AG09319 (cell line): ENCODE measurements at regions not wholly inside any gene's neighbourhood (a gene's known extent, or its start where the extent isn't known, plus 50 kb on each side); places are given as distances from the start of the nearest gene placed in this dataset.

Experiments used
- DNase-seq: peaks from one replicate; pipeline ENCODE4 v3.0.0-alpha.2; 2010; ENCODE audit warnings: low read depth; ENCODE audit errors: extremely low read depth
- TF ChIP-seq, protein P1 (sequence below): IDR thresholded peaks from 2 replicates; pipeline ENCODE4 v1.5.1; 2011; ENCODE audit warnings: low read depth, mild to moderate bottlenecking, inconsistent platforms, low read length, moderate library complexity

DNA sequence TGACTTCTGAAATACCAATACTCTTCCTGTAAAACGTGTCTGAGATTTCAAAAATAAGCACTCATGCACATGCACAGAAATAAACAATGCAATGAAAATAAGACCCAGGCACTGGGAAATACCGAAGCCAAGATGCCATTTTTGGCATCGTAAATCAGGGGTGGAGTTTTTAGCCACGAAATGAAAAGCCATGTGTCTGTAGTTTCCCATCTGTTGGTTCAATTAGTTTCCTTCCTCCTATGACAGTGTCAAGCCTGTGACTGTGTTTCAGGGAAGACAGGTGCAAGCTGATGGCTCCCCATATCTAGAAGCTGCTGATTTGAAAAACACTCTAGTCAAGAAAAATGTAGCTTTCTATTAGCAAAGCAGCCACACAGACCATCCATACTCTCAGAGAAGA lies 480.4 kb upstream of the CAMK1G start:
- TF ChIP-seq, protein P1, sequence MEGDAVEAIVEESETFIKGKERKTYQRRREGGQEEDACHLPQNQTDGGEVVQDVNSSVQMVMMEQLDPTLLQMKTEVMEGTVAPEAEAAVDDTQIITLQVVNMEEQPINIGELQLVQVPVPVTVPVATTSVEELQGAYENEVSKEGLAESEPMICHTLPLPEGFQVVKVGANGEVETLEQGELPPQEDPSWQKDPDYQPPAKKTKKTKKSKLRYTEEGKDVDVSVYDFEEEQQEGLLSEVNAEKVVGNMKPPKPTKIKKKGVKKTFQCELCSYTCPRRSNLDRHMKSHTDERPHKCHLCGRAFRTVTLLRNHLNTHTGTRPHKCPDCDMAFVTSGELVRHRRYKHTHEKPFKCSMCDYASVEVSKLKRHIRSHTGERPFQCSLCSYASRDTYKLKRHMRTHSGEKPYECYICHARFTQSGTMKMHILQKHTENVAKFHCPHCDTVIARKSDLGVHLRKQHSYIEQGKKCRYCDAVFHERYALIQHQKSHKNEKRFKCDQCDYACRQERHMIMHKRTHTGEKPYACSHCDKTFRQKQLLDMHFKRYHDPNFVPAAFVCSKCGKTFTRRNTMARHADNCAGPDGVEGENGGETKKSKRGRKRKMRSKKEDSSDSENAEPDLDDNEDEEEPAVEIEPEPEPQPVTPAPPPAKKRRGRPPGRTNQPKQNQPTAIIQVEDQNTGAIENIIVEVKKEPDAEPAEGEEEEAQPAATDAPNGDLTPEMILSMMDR = no peak
- no peak for DNase-seq

DNA sequence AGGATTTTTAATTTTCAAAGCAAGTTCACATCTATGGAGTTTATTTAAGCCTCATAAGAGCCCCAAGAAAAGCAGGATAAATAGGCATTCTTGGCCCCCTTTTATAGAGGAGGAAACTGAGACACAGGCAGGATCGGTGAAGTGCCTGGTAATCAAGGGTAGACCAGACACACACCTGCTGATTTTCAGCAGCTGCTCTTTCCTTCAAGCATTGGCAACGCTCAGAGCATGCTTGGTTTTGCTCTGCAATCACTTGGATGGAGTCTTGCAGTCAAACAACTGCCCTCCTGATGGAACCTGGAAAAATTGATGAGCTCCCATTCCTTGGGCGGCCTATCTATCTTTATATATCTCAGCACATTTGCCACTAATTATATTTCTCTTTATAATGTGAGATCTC lies 478.9 kb upstream of the CAMK1G start:
- TF ChIP-seq, protein P1 = no peak
- DNase-seq = no peak

DNA sequence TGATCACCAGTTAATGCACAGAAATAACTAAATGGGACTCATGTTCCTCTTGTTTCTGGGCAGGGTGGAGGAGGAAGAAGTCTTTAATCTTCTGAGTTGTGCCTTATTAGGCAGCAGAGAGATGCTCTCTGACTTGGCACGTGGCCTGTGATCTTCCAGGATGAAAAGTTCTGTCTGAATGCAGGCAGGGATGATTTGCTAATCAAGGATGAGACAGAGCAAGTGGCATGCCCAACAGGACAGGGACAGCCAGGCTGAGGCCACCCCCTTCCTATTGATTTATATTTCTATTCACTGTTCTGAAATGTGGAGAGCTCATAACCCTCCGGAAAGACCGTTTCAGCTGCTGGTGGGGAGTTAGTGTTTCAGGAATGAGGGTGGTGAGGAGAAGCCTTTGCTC lies 477.8 kb upstream of the CAMK1G start:
- TF ChIP-seq, protein P1 = no peak
- no peak for DNase-seq

DNA sequence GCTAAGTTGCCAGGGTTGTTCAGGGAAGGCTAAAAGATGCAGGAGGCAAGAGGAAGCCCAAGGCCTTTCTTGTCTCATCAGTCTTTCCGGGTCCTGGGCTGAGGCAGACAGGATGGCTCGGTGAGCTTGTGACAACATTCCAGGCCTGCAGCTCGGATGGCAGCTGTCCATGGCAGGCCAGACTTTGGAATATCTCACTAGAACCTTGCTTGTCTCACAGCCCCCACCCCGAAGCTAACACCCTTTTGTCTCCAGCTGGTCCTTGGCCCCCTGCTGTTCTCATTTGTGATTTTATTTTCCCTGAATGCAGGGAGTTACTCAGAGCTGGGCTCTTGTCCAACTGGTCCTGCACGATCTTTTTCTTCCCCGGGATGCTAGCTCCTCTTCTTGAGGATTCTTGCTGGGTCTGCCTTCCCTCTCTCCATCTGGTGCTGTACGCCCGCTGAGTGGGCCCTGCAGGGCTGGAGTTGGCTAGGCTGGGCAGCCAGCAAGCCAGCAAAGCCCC lies 477.2 kb upstream of the CAMK1G start:
- TF ChIP-seq, protein P1 = no peak
- no peak for DNase-seq

DNA sequence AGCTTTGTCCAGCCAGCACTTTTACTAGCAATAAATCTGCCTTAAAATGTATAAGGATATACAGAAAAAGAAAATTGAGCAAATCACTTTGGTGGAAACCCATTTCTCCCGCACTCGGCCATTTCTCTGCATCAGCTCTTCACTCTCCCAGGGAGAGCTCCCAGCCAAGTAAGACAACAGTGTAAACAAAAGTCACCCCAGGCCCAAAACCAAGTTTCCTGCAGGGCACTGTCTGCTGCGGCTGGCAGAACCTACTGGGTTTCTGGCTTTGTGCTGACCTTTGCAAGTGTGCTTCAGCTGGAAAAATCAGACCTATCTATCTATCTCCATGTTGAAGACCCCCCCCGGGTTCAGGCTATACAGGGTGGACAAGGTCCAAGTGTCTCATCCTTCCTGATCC lies 476.7 kb upstream of the CAMK1G start:
- DNase-seq = no peak
- TF ChIP-seq, protein P1 = no peak

DNA sequence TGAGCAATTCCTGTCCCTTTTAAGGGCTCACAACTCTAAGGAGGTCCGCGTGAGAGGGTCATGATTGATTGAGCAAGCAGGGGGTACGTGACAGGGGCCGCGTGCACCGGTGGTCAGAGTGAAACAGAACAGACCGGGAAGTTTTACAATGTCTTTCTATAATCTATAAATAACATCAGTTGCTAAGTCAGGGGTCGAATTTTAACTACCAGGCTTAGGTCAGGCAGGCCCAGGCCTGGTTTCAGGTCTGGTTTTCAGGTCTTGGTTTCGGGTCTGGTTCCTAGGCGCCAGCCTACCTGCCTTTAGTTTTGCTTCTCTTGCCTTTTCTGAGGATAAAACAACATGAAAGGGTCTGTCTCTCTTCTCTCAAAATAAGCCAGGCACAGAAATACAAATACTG lies 476.0 kb upstream of the CAMK1G start:
- DNase-seq = no peak
- TF ChIP-seq, protein P1 = no peak

DNA sequence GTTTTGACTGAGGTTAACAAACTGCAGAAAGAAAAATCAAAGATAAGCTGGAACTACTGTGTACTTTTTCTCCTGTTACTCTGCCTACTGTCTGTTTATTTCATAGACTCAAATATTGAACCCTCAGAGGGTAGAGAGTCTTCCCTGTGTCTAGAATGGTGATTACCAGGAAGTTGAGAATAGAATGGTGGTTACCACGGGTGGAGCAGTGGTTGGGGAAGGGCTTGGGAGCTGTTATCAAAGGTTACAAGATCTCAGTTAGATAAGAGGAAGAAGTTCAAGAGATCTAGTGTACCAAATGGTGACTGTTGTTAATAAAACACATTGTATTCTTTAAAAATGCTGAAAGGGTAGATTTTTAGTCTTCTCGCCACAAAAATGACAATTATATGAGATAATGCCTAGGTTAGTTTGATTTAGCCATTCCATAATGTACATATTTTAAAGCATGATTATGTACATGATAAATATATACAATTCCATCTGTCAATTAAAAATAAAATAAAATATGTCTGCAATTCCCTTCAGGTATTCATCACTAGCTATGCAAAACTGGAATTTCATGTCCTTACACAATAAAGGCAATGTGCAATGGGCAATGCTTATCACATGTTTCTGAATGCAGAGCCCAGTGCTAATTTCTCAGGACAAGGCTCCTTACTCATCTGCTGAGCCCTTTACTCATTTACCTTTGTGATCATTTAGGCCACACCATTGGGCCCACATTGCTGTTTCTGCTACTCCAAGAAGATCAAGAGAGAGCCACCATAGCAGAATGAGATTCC lies 474.3 kb upstream of the CAMK1G start:
- TF ChIP-seq, protein P1 = no peak
- DNase-seq = no peak
